ENCODE measurements at regions not wholly inside any gene's neighbourhood (a gene's known extent, or its start where the extent isn't known, plus 50 kb on each side); places are given as distances from the start of the nearest gene placed in this dataset.
"Not testable (repeated sequence)": the region's sequence is repeated elsewhere in the genome, so short reads cannot be mapped to it uniquely, and the experiment has no call there.

- no peaks in the 10 kb centered on the region for H3K36me3 ChIP-seq (ENCODE audit: control insufficient read depth in 1 of 2, insufficient read depth in 2 of 2, low read length in 2 of 2)
- H3K9me3 ChIP-seq (ENCODE audit: control insufficient read depth in 1 of 2, low read length in 2 of 2), result peaks cover 5 to 10% of the 10 kb centered on the region in 2 donors
- no peak overlapping the region for H3K4me3 ChIP-seq (ENCODE audit: low read depth in 1 of 2, low read length in 2 of 2)
- H3K27me3 ChIP-seq (ENCODE audit: control insufficient read depth in 1 of 2, insufficient read depth in 2 of 2, low read length in 2 of 2), result no peaks in the 10 kb centered on the region
- H3K4me1 ChIP-seq (ENCODE audit: control insufficient read depth in 1 of 2, insufficient read depth in 2 of 2, low read length in 2 of 2), result no peaks in the 10 kb centered on the region
- H3K9ac ChIP-seq (ENCODE audit: low read depth in 1 of 2, low read length in 2 of 2), result no peak overlapping the region
- no peak overlapping the region for H3K27ac ChIP-seq (ENCODE audit: low read depth, low read length)
These were observed 264.5 kb upstream of the TBL1XR1 start for GRCh38 chr3:177461765-177462164.

GRCh38 chr3:177463341-177463740 lies 266.1 kb upstream of the TBL1XR1 start:
- H3K9me3 ChIP-seq (ENCODE audit: control insufficient read depth in 1 of 2, low read length in 2 of 2); H3K27me3 ChIP-seq (ENCODE audit: control insufficient read depth in 1 of 2, insufficient read depth in 2 of 2, low read length in 2 of 2); H3K4me3 ChIP-seq (ENCODE audit: low read depth in 1 of 2, low read length in 2 of 2); H3K27ac ChIP-seq (ENCODE audit: low read depth, low read length); H3K4me1 ChIP-seq (ENCODE audit: control insufficient read depth in 1 of 2, insufficient read depth in 2 of 2, low read length in 2 of 2); H3K9ac ChIP-seq (ENCODE audit: low read depth in 1 of 2, low read length in 2 of 2); H3K36me3 ChIP-seq (ENCODE audit: control insufficient read depth in 1 of 2, insufficient read depth in 2 of 2, low read length in 2 of 2): not testable (repeated sequence)

- no peak overlapping the region for H3K9ac ChIP-seq (ENCODE audit: low read depth in 1 of 2, low read length in 2 of 2)
- no peak overlapping the region for H3K4me3 ChIP-seq (ENCODE audit: low read depth in 1 of 2, low read length in 2 of 2)
- no peak overlapping the region for H3K27ac ChIP-seq (ENCODE audit: low read depth, low read length)
- no peaks in the 10 kb centered on the region for H3K9me3 ChIP-seq (ENCODE audit: control insufficient read depth in 1 of 2, low read length in 2 of 2)
- H3K4me1 ChIP-seq (ENCODE audit: control insufficient read depth in 1 of 2, insufficient read depth in 2 of 2, low read length in 2 of 2), result peaks cover 14 to 15% of the 10 kb centered on the region in 2 donors
- H3K27me3 ChIP-seq (ENCODE audit: control insufficient read depth in 1 of 2, insufficient read depth in 2 of 2, low read length in 2 of 2), result no peaks in the 10 kb centered on the region
- no peaks in the 10 kb centered on the region for H3K36me3 ChIP-seq (ENCODE audit: control insufficient read depth in 1 of 2, insufficient read depth in 2 of 2, low read length in 2 of 2)
These were observed 266.6 kb upstream of the TBL1XR1 start for GRCh38 chr3:177463863-177464262.

DNA sequence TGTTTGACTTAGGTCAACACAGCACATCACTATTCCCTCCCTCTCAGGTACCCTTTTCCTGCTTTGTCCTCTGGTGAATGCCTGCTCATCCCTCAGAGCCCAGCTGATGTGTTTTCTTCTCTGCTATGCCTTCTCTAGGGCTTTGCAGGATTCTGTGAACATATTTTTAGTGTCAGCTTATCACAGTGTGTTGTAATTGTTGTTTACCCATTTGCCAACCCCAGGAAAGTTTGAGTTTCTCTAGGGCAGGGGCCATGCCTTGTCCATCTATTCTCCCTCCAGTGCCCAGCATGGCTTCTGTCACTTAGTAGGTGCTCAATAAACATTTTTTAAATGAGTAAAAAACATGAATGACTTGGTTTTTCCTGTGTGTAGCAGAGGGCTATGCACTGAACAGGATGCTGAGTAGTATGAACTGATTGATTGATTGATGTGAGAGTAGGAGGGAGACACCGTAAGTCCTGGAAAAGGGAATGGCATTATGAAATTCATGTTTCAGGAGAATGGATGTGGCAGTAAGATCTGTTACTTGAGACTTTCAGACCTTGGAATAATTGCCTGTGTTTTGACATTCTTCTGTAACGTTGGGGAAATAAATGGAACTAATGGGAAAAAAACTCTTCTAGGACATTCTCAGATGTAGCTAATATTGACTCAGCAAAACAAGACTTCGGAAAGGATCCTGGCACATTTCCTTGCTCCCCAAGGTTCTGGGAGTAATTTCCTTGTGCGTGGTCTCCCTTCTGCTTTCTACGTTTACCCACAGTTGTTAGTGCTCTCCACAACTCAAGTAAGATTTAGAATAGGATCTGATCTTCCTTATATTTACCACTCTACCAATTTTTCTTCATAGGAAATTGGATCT lies 267.3 kb upstream of the TBL1XR1 start:
- no peak overlapping the region for H3K27ac ChIP-seq (ENCODE audit: low read depth, low read length)
- H3K4me1 ChIP-seq (ENCODE audit: control insufficient read depth in 1 of 2, insufficient read depth in 2 of 2, low read length in 2 of 2), result peaks cover 16 to 20% of the 10 kb centered on the region in 2 donors
- H3K9me3 ChIP-seq (ENCODE audit: control insufficient read depth in 1 of 2, low read length in 2 of 2), result no peaks in the 10 kb centered on the region
- H3K27me3 ChIP-seq (ENCODE audit: control insufficient read depth in 1 of 2, insufficient read depth in 2 of 2, low read length in 2 of 2), result no peaks in the 10 kb centered on the region
- H3K36me3 ChIP-seq (ENCODE audit: control insufficient read depth in 1 of 2, insufficient read depth in 2 of 2, low read length in 2 of 2), result no peaks in the 10 kb centered on the region
- no peak overlapping the region for H3K9ac ChIP-seq (ENCODE audit: low read depth in 1 of 2, low read length in 2 of 2)
- no peak overlapping the region for H3K4me3 ChIP-seq (ENCODE audit: low read depth in 1 of 2, low read length in 2 of 2)

- H3K9me3 ChIP-seq (ENCODE audit: control insufficient read depth in 1 of 2, low read length in 2 of 2), result no peaks in the 10 kb centered on the region
- peaks cover 16 to 20% of the 10 kb centered on the region in 2 donors for H3K4me1 ChIP-seq (ENCODE audit: control insufficient read depth in 1 of 2, insufficient read depth in 2 of 2, low read length in 2 of 2)
- no peak overlapping the region for H3K9ac ChIP-seq (ENCODE audit: low read depth in 1 of 2, low read length in 2 of 2)
- H3K36me3 ChIP-seq (ENCODE audit: control insufficient read depth in 1 of 2, insufficient read depth in 2 of 2, low read length in 2 of 2), result no peaks in the 10 kb centered on the region
- no peaks in the 10 kb centered on the region for H3K27me3 ChIP-seq (ENCODE audit: control insufficient read depth in 1 of 2, insufficient read depth in 2 of 2, low read length in 2 of 2)
- no peak overlapping the region for H3K27ac ChIP-seq (ENCODE audit: low read depth, low read length)
- no peak overlapping the region for H3K4me3 ChIP-seq (ENCODE audit: low read depth in 1 of 2, low read length in 2 of 2)
These were observed 268.0 kb upstream of the TBL1XR1 start for GRCh38 chr3:177465257-177465642.

GRCh38 chr3:177466074-177466473 lies 268.8 kb upstream of the TBL1XR1 start:
- Histone ChIP-seq H3K4me3 (ENCODE audit: low read depth in 1 of 2, low read length in 2 of 2) (no peak overlapping the region), H3K9ac (ENCODE audit: low read depth in 1 of 2, low read length in 2 of 2) (no peak overlapping the region), H3K27ac (ENCODE audit: low read depth, low read length) (no peak overlapping the region), H3K9me3 (ENCODE audit: control insufficient read depth in 1 of 2, low read length in 2 of 2) (no peaks in the 10 kb centered on the region), H3K27me3 (ENCODE audit: control insufficient read depth in 1 of 2, insufficient read depth in 2 of 2, low read length in 2 of 2) (no peaks in the 10 kb centered on the region), H3K4me1 (ENCODE audit: control insufficient read depth in 1 of 2, insufficient read depth in 2 of 2, low read length in 2 of 2) (peaks cover 16 to 20% of the 10 kb centered on the region in 2 donors), H3K36me3 (ENCODE audit: control insufficient read depth in 1 of 2, insufficient read depth in 2 of 2, low read length in 2 of 2) (no peaks in the 10 kb centered on the region)

- not testable (repeated sequence) for H3K27me3 ChIP-seq (ENCODE audit: control insufficient read depth in 1 of 2, insufficient read depth in 2 of 2, low read length in 2 of 2); H3K27ac ChIP-seq (ENCODE audit: low read depth, low read length); H3K9ac ChIP-seq (ENCODE audit: low read depth in 1 of 2, low read length in 2 of 2); H3K4me3 ChIP-seq (ENCODE audit: low read depth in 1 of 2, low read length in 2 of 2); H3K36me3 ChIP-seq (ENCODE audit: control insufficient read depth in 1 of 2, insufficient read depth in 2 of 2, low read length in 2 of 2); H3K9me3 ChIP-seq (ENCODE audit: control insufficient read depth in 1 of 2, low read length in 2 of 2)
- peaks cover 16 to 20% of the 10 kb centered on the region in 2 donors for H3K4me1 ChIP-seq (ENCODE audit: control insufficient read depth in 1 of 2, insufficient read depth in 2 of 2, low read length in 2 of 2)
These were observed 269.3 kb upstream of the TBL1XR1 start for GRCh38 chr3:177466622-177467021.

GRCh38 chr3:177467247-177467985 lies 270.1 kb upstream of the TBL1XR1 start:
- no peaks in the 10 kb centered on the region for H3K9me3 ChIP-seq (ENCODE audit: control insufficient read depth in 1 of 2, low read length in 2 of 2)
- H3K4me1 ChIP-seq (ENCODE audit: control insufficient read depth in 1 of 2, insufficient read depth in 2 of 2, low read length in 2 of 2), result peaks cover 16 to 20% of the 10 kb centered on the region in 2 donors
- no peaks in the 10 kb centered on the region for H3K36me3 ChIP-seq (ENCODE audit: control insufficient read depth in 1 of 2, insufficient read depth in 2 of 2, low read length in 2 of 2)
- no peak overlapping the region for H3K9ac ChIP-seq (ENCODE audit: low read depth in 1 of 2, low read length in 2 of 2)
- no peak overlapping the region for H3K27ac ChIP-seq (ENCODE audit: low read depth, low read length)
- no peak overlapping the region for H3K4me3 ChIP-seq (ENCODE audit: low read depth in 1 of 2, low read length in 2 of 2)
- H3K27me3 ChIP-seq (ENCODE audit: control insufficient read depth in 1 of 2, insufficient read depth in 2 of 2, low read length in 2 of 2), result no peaks in the 10 kb centered on the region

DNA sequence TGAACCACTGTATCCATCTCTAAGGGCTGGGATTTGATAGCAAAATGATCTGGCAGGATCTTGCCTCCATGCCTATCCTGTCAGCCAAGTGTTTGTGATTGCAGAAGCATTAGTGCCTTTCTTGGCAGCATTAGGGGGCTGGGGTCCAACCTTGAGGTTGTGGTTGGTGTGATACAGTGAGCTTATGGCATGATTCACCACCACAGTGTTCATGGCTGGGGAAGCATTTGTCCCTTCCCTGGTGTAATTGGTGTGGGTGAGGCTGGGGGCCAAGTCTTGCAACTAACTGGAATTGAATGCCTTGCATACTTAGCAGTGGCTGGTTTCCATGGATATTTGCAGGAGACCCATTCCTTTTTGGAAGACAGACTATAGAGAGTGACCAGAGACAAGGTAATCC lies 271.0 kb upstream of the TBL1XR1 start:
- H3K36me3 ChIP-seq (ENCODE audit: control insufficient read depth in 1 of 2, insufficient read depth in 2 of 2, low read length in 2 of 2), result no peaks in the 10 kb centered on the region
- peaks cover 16 to 20% of the 10 kb centered on the region in 2 donors for H3K4me1 ChIP-seq (ENCODE audit: control insufficient read depth in 1 of 2, insufficient read depth in 2 of 2, low read length in 2 of 2)
- no peak overlapping the region for H3K27ac ChIP-seq (ENCODE audit: low read depth, low read length)
- no peaks in the 10 kb centered on the region for H3K9me3 ChIP-seq (ENCODE audit: control insufficient read depth in 1 of 2, low read length in 2 of 2)
- H3K9ac ChIP-seq (ENCODE audit: low read depth in 1 of 2, low read length in 2 of 2), result no peak overlapping the region
- H3K4me3 ChIP-seq (ENCODE audit: low read depth in 1 of 2, low read length in 2 of 2), result no peak overlapping the region
- H3K27me3 ChIP-seq (ENCODE audit: control insufficient read depth in 1 of 2, insufficient read depth in 2 of 2, low read length in 2 of 2), result no peaks in the 10 kb centered on the region

DNA sequence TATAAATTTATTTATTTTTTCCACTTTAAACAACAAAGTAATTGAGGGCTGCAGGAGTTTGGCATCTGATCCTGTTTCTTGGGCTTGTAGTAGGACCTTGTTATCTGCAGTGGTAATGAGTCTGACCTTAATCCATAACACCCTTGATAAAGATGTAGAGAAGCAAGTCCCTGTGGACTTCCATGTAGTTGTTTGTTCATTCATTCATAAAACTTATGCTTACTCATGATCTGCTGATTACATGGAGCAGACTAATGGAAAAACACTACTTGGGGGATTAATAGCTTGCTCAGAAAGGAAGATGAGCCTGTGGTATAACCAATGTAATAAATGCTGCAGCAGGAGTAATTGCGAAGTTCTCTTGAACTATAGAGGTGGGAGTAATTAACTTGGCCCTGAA lies 271.5 kb upstream of the TBL1XR1 start:
- Histone ChIP-seq H3K9me3 (ENCODE audit: control insufficient read depth in 1 of 2, low read length in 2 of 2) (no peaks in the 10 kb centered on the region), H3K36me3 (ENCODE audit: control insufficient read depth in 1 of 2, insufficient read depth in 2 of 2, low read length in 2 of 2) (no peaks in the 10 kb centered on the region), H3K4me3 (ENCODE audit: low read depth in 1 of 2, low read length in 2 of 2) (no peak overlapping the region), H3K27ac (ENCODE audit: low read depth, low read length) (no peak overlapping the region), H3K4me1 (ENCODE audit: control insufficient read depth in 1 of 2, insufficient read depth in 2 of 2, low read length in 2 of 2) (peaks cover 16 to 20% of the 10 kb centered on the region in 2 donors), H3K9ac (ENCODE audit: low read depth in 1 of 2, low read length in 2 of 2) (no peak overlapping the region), H3K27me3 (ENCODE audit: control insufficient read depth in 1 of 2, insufficient read depth in 2 of 2, low read length in 2 of 2) (no peaks in the 10 kb centered on the region)

Measured in duodenal mucosa (tissue), 2 donors.